OCI-LY7 (cell line): ENCODE measurements at regions not wholly inside any gene's neighbourhood (a gene's known extent, or its start where the extent isn't known, plus 50 kb on each side); places are given as distances from the start of the nearest gene placed in this dataset.

Source experiments
- EZH2phosphoT487 ChIP-seq: fragments of 200-600 bp; sonication (generic); IDR thresholded peaks from 2 replicates; pipeline ENCODE4 v1.6.1; 2018; ENCODE audit warnings: low read depth, borderline replicate concordance, mild to moderate bottlenecking, mixed run types, antibody characterized with exemption, low read length, moderate library complexity, mixed read lengths
- TF ChIP-seq, protein P1 (sequence below): fragments of 200-600 bp; sonication (generic); conservative IDR thresholded peaks from 2 replicates; pipeline ENCODE4 v1.5.1; 2014; ENCODE audit warnings: mild to moderate bottlenecking, antibody characterized with exemption, low read length, moderate library complexity, mixed read lengths

DNA sequence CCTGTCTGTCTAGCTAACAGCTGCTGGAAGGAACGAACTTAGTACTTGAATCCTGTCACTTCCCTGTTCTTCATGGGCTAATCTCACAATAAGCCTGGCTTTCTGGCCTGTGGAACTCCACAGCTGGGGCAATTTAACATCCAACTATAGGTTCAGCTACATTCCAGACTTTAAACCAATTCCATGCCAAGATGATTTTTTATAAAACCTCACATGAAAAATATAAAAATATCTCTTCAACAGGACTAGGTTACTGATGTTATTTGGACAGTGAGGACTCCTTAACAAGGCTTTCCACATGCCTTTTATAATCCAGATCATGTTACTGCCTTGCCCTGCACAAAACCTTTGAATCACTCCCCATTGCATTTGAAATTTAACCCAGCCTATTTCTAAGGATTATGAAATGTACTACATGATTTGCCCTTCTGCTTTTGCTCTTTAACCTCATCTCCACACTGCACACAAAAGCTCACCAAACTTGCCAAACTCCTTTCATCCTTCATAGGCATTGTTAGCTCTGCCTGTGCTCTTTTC, 863.2 kb upstream of the CHAC2 start:
- TF ChIP-seq, protein P1, sequence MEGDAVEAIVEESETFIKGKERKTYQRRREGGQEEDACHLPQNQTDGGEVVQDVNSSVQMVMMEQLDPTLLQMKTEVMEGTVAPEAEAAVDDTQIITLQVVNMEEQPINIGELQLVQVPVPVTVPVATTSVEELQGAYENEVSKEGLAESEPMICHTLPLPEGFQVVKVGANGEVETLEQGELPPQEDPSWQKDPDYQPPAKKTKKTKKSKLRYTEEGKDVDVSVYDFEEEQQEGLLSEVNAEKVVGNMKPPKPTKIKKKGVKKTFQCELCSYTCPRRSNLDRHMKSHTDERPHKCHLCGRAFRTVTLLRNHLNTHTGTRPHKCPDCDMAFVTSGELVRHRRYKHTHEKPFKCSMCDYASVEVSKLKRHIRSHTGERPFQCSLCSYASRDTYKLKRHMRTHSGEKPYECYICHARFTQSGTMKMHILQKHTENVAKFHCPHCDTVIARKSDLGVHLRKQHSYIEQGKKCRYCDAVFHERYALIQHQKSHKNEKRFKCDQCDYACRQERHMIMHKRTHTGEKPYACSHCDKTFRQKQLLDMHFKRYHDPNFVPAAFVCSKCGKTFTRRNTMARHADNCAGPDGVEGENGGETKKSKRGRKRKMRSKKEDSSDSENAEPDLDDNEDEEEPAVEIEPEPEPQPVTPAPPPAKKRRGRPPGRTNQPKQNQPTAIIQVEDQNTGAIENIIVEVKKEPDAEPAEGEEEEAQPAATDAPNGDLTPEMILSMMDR, result no peak
- TF ChIP-seq EZH2phosphoT487, result no peak
